GM12891 (cell line): ENCODE measurements at regions not wholly inside any gene's neighbourhood (a gene's known extent, or its start where the extent isn't known, plus 50 kb on each side); places are given as distances from the start of the nearest gene placed in this dataset.

Experiments
- POLR2A ChIP-seq: IDR thresholded peaks from 2 replicates; pipeline ENCODE4 v1.6.1; 2011; ENCODE audit warnings: low read depth, low read length, control low read depth
- POLR2AphosphoS5 ChIP-seq: IDR thresholded peaks from 2 replicates; pipeline ENCODE4 v1.6.1; 2011; ENCODE audit warnings: low read depth, low read length, control low read depth
- TAF1 ChIP-seq: IDR thresholded peaks from 2 replicates; pipeline ENCODE4 v1.6.1; 2011; ENCODE audit warnings: low read depth, low read length, control low read depth

DNA sequence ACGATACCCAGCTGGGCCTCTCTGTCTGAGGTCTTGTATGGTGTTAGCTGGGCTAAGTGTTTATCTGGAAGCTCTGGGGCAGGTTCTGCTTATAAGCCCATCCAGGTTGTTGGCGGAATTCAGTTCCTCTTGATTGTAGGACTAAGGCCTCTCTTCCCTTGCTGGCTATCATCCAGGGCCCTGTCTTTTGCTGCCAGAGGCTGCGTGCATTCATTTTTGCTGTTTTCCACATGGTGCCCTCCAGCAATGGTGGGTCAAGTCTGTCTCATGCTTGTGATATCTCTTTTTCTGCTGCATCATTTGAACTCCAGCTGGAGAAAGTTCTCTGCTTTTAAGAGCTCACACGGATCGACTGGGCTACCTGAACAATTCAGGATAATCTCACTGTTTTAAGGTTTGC lies 105.7 kb upstream of the ZNF618 start:
- TF ChIP-seq TAF1 = no peak
- no peak for TF ChIP-seq POLR2A
- no peak for TF ChIP-seq POLR2AphosphoS5
